ENCODE measurements at regions not wholly inside any gene's neighbourhood (a gene's known extent, or its start where the extent isn't known, plus 50 kb on each side); places are given as distances from the start of the nearest gene placed in this dataset.
A peak's percentile ranks its signal among the peaks of the same experiment; 100 is the strongest.
"Not testable (repeated sequence)": the region's sequence is repeated elsewhere in the genome, so short reads cannot be mapped to it uniquely, and the experiment has no call there.

- not testable (repeated sequence) for DNase-seq
Measured at GRCh38 chr5:122515210-122515609, 203.2 kb downstream of the SNCAIP start.

- peak; percentile 64 for DNase-seq
Measured at GRCh38 chr5:122515709-122516431, 203.8 kb downstream of the SNCAIP start.

GRCh38 chr5:122516432-122516743 lies 204.4 kb downstream of the SNCAIP start:
- no peak for DNase-seq

GRCh38 chr5:122517091-122517490 lies 205.1 kb downstream of the SNCAIP start:
- no peak for DNase-seq

- DNase-seq: no peak
Measured at GRCh38 chr5:122523776-122524175, 211.7 kb downstream of the SNCAIP start.

- no peak for DNase-seq
Measured at GRCh38 chr5:122527547-122527946, 215.5 kb downstream of the SNCAIP start.

- no peak for DNase-seq
Measured at GRCh38 chr5:122532035-122532434, 220.0 kb downstream of the SNCAIP start.

GRCh38 chr5:122533825-122534224 lies 221.8 kb downstream of the SNCAIP start:
- no peak for DNase-seq

GRCh38 chr5:122534829-122535228 lies 222.8 kb downstream of the SNCAIP start:
- no peak for DNase-seq

GRCh38 chr5:122541388-122541787 lies 229.4 kb downstream of the SNCAIP start:
- DNase-seq: no peak

- no peak for DNase-seq
Measured at GRCh38 chr5:122545986-122546385, 228.9 kb upstream of the SNX2 start.

GRCh38 chr5:122547219-122547618 lies 227.7 kb upstream of the SNX2 start:
- no peak for DNase-seq

- no peak for DNase-seq
Measured at GRCh38 chr5:122547669-122548068, 227.2 kb upstream of the SNX2 start.

- no peak for DNase-seq
Measured at GRCh38 chr5:122559676-122560075, 215.2 kb upstream of the SNX2 start.

- DNase-seq: no peak
Measured at GRCh38 chr5:122561209-122561608, 213.7 kb upstream of the SNX2 start.

GRCh38 chr5:122565331-122565730 lies 209.5 kb upstream of the SNX2 start:
- DNase-seq: no peak

GRCh38 chr5:122576256-122577016 lies 198.4 kb upstream of the SNX2 start:
- DNase-seq: no peak

- no peak for DNase-seq
Measured at GRCh38 chr5:122581629-122582028, 193.3 kb upstream of the SNX2 start.

GRCh38 chr5:122584411-122585300 lies 190.2 kb upstream of the SNX2 start:
- DNase-seq: no peak

GRCh38 chr5:122585371-122585770 lies 189.5 kb upstream of the SNX2 start:
- no peak for DNase-seq

- DNase-seq: no peak
Measured at GRCh38 chr5:122586351-122586750, 188.5 kb upstream of the SNX2 start.

- DNase-seq: no peak
Measured at GRCh38 chr5:122591828-122592227, 183.1 kb upstream of the SNX2 start.

- DNase-seq: no peak
Measured at GRCh38 chr5:122599000-122599399, 175.9 kb upstream of the SNX2 start.

GRCh38 chr5:122600924-122601323 lies 174.0 kb upstream of the SNX2 start:
- no peak for DNase-seq

All from NCI-H1436 (cell line).